ENCODE measurements at regions not wholly inside any gene's neighbourhood (a gene's known extent, or its start where the extent isn't known, plus 50 kb on each side); places are given as distances from the start of the nearest gene placed in this dataset.
"Not testable (repeated sequence)": the region's sequence is repeated elsewhere in the genome, so short reads cannot be mapped to it uniquely, and the experiment has no call there.

GRCh38 chr9:36521148-36521547 is 51.5 kb upstream of the MELK start:
- DNase-seq, result no peak

- no peak for DNase-seq
Measured at GRCh38 chr9:36517131-36517530, 55.6 kb upstream of the MELK start.

- no peak for DNase-seq
Measured at GRCh38 chr9:36504156-36504555, 68.5 kb upstream of the MELK start.

GRCh38 chr9:36503172-36504088 is 69.3 kb upstream of the MELK start:
- DNase-seq, result no peak

DNA sequence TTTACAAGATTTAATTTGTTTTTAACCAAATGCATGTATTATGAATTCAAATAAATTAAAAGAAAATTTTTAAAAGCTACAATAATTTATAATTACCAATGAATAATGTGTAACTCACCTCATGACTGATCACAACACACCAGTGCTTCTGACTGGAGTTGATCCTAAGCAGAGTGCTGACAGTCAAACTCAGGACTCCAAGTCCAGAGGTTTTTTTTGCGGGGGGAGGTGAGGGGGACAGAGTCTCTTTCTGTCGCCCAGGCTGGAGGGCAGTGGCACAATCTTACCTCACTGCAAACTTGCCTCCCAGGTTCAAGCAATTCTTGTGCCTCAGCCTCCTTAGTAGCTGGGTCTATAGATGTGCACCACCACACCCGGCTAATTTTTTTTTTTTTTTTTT is 71.0 kb upstream of the MELK start:
- DNase-seq, result no peak

DNA sequence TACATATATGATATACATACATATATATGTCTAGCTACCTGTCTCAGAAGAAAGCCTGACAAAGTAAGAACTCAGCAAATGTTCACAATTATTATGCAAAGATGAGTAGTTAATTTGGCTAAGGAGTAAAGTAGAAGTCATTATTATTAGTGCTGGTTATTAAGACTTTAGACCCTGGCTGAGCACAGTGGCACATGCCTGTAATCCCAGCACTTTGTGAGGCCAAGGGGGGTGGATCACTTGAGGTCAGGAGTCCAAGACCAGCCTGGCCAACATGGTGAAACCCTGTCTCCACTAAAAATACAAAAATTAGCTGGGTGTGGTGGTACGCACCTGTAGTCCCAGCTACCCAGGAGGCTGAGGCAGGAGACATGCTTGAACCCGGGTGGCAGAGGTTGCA is 71.8 kb upstream of the MELK start:
- not testable (repeated sequence) for DNase-seq

- no peak for DNase-seq
Measured at GRCh38 chr9:36499174-36499890, 73.4 kb upstream of the MELK start.

- not testable (repeated sequence) for DNase-seq
Measured at GRCh38 chr9:36493564-36493963, 79.1 kb upstream of the MELK start.

GRCh38 chr9:36492865-36493264 is 79.8 kb upstream of the MELK start:
- DNase-seq, result no peak

DNA sequence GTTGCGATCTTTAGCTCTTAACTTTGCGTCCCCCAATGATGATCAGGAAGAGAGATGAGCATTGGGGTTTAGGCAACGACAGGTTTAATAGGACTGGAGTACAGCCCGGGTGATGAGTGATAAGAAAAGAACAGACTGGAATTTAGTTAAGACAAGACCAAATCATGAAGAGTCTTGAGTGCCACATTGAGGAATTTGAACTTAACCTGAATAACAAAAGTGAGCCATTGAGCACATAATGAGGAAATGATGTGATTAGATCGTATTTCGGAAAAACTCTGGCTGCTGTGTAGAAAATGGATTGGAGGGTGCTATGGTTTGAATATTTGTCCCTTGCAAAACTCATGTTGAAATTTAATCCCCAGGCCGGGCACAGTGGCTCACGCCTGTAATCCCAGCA is 83.2 kb upstream of the MELK start:
- DNase-seq, result no peak

GRCh38 chr9:36488389-36488756 is 84.3 kb upstream of the MELK start:
- peak; percentile 57 for DNase-seq

DNA sequence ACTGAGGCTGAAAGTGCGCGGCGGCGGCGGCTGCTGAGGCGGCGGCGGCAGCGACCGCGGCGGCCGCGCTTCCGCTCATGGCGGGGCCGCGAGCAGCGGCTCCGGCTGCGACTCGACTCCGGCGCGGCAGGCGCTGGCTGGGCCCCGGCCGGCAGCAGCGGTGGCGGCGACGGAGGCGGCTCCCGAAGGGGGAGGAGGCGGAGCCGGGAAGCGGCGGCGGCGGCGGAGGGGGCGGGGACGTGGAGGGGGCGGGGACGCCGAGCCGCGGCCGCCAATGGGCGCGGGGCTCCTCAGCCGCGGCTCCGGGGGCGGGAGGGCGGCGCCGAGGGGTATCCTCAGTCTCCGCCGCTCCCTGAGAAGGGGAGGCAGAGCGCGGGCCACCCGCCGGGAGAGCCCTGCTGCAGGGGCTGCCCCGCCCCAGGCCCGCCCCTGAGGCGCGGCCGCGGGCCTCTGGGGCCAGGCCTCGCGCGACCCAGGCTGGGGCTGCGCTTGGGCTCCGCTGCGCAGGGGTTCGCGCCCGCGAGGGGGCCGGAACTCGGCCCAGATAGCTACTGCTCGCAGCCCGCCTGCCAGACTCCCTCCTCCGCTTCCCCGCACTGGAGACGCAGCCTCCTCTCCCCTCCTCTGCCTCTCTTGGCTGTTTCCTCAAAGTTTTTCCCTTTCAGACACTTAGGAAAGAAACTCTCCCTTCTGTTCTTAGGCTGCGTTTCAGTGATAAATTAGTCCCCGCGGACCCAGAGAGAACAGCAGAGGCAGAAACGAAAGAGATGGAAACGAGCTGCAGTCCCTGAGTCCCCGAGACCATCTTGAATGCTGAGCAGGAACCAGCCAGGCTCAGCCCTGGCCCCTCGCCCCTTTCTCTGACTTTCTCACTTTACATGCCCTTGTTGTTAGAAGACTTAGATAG is 85.0 kb upstream of the MELK start:
- peak; percentile 97 for DNase-seq

GRCh38 chr9:36486933-36487481 is 85.7 kb upstream of the MELK start:
- DNase-seq, result peak; percentile 76

DNA sequence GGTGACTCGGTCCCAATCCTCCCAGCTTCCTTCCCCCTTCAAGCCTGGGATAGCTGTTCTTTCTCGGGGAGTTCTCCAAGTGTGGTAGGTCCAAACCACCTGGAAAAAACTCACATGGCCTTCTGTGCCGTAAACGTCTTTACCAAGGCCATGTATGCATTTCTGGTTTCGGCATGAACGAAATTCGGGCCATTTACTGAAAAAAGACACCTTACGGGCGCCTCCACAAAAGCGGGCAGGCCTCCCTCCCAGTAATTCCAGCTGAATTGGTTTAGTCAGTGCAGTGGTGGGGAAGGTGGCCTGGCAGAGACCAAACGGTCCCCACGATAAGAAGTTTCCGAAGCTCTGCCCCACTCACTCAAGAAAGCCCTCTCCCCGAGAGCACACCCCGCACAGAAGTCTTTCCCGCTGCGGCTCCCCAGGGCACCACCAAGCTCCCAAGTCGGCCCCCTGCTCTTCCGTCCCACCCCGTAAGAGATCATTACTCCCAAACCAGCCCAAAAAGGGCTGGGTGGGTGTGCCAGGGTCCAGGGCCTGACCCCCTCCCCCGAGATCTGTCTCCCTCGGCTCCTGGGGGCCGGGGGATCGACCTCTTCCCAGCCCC is 86.3 kb upstream of the MELK start:
- DNase-seq, result no peak

GRCh38 chr9:36485647-36486328 is 85.7 kb upstream of the RNF38 start:
- DNase-seq, result no peak

DNA sequence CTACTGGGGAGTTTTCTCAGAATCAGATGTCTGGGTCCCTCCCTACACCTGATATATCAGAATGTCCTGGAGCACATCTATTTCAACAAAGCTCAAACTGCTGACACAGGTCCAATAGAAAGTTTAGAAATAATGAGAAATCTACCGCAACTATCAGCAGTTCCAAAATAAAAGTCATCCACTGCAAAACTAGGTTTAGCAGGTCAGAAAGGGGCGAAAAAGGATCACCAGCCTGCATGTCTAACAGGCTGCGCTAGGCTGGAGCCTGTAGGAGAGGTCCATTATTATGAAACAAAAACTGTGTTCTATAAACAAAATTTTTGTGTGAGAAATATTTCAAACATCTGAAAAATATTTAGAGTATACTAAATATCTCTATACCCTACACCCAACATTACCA is 84.1 kb upstream of the RNF38 start:
- no peak for DNase-seq

DNA sequence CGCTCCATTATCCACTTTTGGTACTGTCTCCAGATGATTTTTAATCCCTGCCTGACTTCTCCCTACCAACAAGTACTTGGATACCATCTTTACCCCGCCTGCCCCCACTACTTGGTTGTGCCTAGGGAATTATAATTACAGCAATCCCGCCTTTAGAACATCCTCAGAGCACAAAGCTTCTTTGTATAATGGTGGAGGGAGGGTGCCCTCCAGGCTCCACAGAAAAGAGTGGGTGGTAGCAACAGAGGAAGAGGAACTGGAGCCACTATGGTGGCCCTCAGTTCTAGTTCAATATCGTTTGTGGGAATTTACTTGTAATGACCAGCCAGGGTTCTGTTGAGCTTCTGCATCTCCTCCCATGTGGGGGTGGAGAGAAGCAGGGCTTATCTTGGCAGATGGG is 79.0 kb upstream of the RNF38 start:
- DNase-seq, result no peak

DNA sequence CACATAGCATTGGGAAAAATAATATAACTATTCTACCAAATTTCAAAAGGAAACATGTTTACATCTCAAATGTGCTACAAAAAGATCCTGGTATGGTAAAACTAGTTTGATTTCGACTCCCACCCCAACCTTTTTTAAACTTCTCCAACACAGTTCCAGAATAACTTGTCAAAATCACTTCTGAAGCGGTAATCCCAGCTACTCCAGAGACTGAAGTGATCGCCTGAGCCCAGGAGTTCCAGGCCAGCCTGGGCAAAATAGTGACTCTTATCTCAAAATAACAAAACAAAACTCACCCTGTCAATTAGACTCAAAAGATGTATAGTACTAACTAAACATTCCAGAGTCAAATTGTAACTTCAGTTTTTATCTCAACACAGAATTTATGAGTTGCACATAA is 71.3 kb upstream of the RNF38 start:
- no peak for DNase-seq

- DNase-seq, result no peak
Measured at GRCh38 chr9:36470643-36471290, 70.7 kb upstream of the RNF38 start.

DNA sequence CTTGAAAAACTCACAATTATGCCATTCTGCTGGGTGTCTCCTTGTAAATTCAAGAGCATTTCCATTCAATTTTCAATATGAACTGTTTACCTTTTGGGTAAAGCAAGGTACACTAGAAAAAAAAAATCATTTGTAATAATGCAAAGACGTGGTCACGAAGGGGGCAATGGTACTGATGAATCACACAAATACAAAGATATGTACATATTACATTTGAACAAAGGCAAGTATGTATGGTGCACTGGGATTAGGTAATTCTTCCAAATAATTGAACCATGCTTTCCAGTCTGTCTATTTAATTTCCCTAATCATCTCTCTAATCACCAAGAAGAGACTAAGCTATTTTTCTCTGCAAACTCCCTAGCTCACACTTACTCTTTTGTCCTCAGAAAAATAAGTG is 63.4 kb upstream of the RNF38 start:
- DNase-seq, result no peak

- DNase-seq, result no peak
Measured at GRCh38 chr9:36462245-36462644, 62.2 kb upstream of the RNF38 start.
